ENCODE measurements at regions not wholly inside any gene's neighbourhood (a gene's known extent, or its start where the extent isn't known, plus 50 kb on each side); places are given as distances from the start of the nearest gene placed in this dataset.

DNA sequence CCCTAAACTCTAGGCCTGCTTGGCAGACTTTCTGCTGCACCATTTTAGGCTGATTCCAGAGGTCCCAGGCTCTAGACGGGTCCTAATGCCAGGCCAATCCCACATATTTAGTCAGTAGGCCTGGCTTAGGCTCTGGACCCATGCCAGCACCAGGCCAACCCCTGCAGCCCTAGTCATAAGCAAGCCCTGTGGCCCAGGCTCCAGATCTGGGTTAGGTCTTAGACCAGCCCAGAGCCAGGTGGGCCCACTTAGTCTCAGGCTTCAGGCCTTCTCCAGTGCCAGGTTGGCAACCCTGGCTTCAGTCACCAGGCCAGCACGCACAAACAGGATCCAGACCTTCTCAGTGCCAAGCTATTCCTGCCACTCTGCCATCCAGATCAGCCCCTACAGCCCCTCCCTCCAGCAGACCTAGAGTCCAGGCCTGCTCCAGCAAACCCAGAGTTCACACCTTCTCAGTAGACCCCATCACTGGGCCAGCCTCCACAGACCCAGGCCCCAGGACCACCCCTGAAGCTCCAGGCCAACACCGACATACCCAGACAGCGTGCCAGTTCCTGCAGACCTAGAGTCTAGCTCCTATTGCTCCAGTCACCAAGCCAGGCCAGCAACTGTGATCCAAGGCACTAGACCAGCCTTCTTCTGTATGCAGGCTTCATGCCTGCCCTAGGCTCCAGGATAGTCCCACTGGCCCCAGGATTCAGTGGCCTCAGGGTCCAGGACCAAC lies 467.6 kb downstream of the RWDD3 start:
- DNase-seq (ENCODE audit: low spot score): no peak
- TF ChIP-seq CTCF (IDR thresholded peaks at IDR 0.05; ENCODE audit: extremely low read depth, missing control alignments): no peak

DNA sequence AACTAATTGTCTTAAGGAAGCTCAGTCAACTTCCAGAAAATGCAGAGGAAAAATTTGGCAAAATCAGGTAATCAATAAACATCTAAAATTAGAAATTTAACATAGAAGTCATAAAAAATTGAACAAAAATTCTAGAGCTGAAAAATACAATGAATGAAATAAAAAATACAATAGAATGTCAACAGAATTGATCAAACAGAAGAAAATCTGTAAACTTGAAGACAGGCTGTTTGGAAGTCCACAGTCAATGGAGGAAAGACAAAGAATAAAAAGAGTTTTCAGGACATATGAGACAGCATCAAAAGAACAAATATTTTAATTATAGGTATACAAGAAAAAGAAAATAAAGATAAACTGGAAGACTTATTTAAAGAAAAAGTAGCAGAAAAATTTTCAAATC lies 469.0 kb downstream of the RWDD3 start:
- TF ChIP-seq CTCF (IDR thresholded peaks at IDR 0.05; ENCODE audit: extremely low read depth, missing control alignments): no peak
- DNase-seq (ENCODE audit: low spot score): no peak

GRCh38 chr1:95716097-95716496 lies 482.1 kb downstream of the RWDD3 start:
- no peak for TF ChIP-seq CTCF (IDR thresholded peaks at IDR 0.05; ENCODE audit: extremely low read depth, missing control alignments)
- DNase-seq (ENCODE audit: low spot score): no peak

GRCh38 chr1:95716550-95716949 lies 482.5 kb downstream of the RWDD3 start:
- DNase-seq (ENCODE audit: low spot score): no peak
- TF ChIP-seq CTCF (IDR thresholded peaks at IDR 0.05; ENCODE audit: extremely low read depth, missing control alignments): no peak

- DNase-seq (ENCODE audit: low spot score): no peak
- no peak for TF ChIP-seq CTCF (IDR thresholded peaks at IDR 0.05; ENCODE audit: extremely low read depth, missing control alignments)
Observed at GRCh38 chr1:95723346-95723745, 489.3 kb downstream of the RWDD3 start.

DNA sequence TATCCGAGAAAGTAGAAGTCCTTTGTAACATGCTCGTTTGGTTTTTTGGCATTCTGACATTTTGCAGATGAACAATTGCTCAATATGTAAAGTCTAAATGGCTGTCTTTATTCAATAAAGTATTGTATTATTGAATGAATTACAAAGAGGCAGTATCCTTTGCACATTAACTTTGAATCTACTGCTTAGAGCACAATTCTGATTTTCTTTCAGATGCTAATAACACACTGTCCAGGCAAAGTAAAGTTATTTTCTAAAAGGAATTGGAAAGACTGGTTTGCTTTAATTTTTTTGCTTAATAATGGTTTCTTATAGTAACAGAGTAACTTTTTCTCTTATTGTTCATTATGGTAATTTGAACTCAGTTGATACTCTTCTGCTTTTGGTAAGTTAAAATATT lies 494.8 kb downstream of the RWDD3 start:
- DNase-seq (ENCODE audit: low spot score): no peak
- no peak for TF ChIP-seq CTCF (IDR thresholded peaks at IDR 0.05; ENCODE audit: extremely low read depth, missing control alignments)

DNA sequence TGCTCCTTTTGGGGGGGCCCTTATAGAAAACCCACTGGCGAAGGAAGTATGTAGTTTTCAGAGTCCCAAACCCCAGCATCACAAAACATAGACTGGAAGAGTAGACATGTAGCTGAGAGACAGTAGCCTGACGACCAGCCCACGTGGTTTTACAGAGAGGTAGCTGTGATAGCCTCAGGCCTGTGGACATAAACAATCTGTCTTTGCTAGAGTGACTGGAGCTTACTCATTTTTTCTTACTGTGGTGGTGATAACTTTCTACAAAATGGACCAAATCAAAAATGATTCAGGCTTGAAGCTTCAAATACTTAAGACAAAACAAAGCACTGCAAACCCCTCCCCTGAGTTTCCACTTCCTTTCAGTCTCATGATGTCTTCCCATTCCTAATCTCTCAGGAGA lies 497.0 kb downstream of the RWDD3 start:
- DNase-seq (ENCODE audit: low spot score): no peak
- no peak for TF ChIP-seq CTCF (IDR thresholded peaks at IDR 0.05; ENCODE audit: extremely low read depth, missing control alignments)

All from GM20000 (cell line).